HG02798 (cell line): ENCODE measurements at regions not wholly inside any gene's neighbourhood (a gene's known extent, or its start where the extent isn't known, plus 50 kb on each side); places are given as distances from the start of the nearest gene placed in this dataset.

Source experiments
- ATAC-seq: cut with Tn5 transposase; IDR thresholded peaks from one replicate; pipeline ENCODE4 v1.9.1; 2021; ENCODE audit warnings: mild to moderate bottlenecking; ENCODE audit not compliant: unreplicated experiment, poor library complexity

GRCh38 chr4:155077452-155078229 lies 130.8 kb upstream of the NPY2R start:
- no peak for ATAC-seq

GRCh38 chr4:155079871-155080270 lies 128.6 kb upstream of the NPY2R start:
- ATAC-seq, result no peak

- ATAC-seq, result no peak
Measured at GRCh38 chr4:155081222-155081621, 127.2 kb upstream of the NPY2R start.

- ATAC-seq, result no peak
Measured at GRCh38 chr4:155085843-155086530, 122.4 kb upstream of the NPY2R start.

- ATAC-seq, result no peak
Measured at GRCh38 chr4:155094201-155094820, 114.1 kb upstream of the NPY2R start.

- no peak for ATAC-seq
Measured at GRCh38 chr4:155099231-155099630, 109.2 kb upstream of the NPY2R start.

GRCh38 chr4:155106629-155107028 lies 101.8 kb upstream of the NPY2R start:
- no peak for ATAC-seq

- ATAC-seq, result no peak
Measured at GRCh38 chr4:155107059-155107458, 101.4 kb upstream of the NPY2R start.

GRCh38 chr4:155114790-155115189 lies 93.6 kb upstream of the NPY2R start:
- ATAC-seq, result no peak

GRCh38 chr4:155119006-155119405 lies 89.4 kb upstream of the NPY2R start:
- ATAC-seq, result no peak

- ATAC-seq, result no peak
Measured at GRCh38 chr4:155120536-155120935, 87.9 kb upstream of the NPY2R start.

GRCh38 chr4:155122382-155122781 lies 86.1 kb upstream of the NPY2R start:
- ATAC-seq, result no peak

- no peak for ATAC-seq
Measured at GRCh38 chr4:155134136-155134535, 74.3 kb upstream of the NPY2R start.

GRCh38 chr4:155140889-155141288 lies 67.5 kb upstream of the NPY2R start:
- no peak for ATAC-seq

GRCh38 chr4:155143512-155143911 lies 64.9 kb upstream of the NPY2R start:
- ATAC-seq, result peak; percentile 40
